H1 (cell line): ENCODE measurements at regions not wholly inside any gene's neighbourhood (a gene's known extent, or its start where the extent isn't known, plus 50 kb on each side); places are given as distances from the start of the nearest gene placed in this dataset.

Experiments
- CHD1 ChIP-seq: IDR thresholded peaks from 2 replicates; pipeline ENCODE4 v1.6.1; 2012; ENCODE audit warnings: low read depth, low read length, improper control_type of control experiment
- CHD2 ChIP-seq: IDR thresholded peaks from 2 replicates; pipeline ENCODE4 v1.6.1; 2012; ENCODE audit warnings: low read length, improper control_type of control experiment
- HDAC6 ChIP-seq: IDR thresholded peaks from one replicate; pipeline ENCODE4 v1.7.1; 2012; ENCODE audit warnings: low read depth, mild to moderate bottlenecking, inconsistent platforms, low read length, moderate library complexity
- JUND ChIP-seq: IDR thresholded peaks from 2 replicates; pipeline ENCODE4 v1.6.1; 2011; ENCODE audit warnings: mild to moderate bottlenecking, improper control_type of control experiment, low read length
- TCF12 ChIP-seq: IDR thresholded peaks from 2 replicates; pipeline ENCODE4 v1.6.1; 2011; ENCODE audit warnings: low read depth, mild to moderate bottlenecking, low read length

GRCh38 chr12:13437541-13437940 is 241.0 kb downstream of the EMP1 start (continued):
- TF ChIP-seq HDAC6 (no peak), CHD2 (no peak), CHD1 (no peak), TCF12 (no peak), JUND (no peak)
